AG08395 (cell line): ENCODE measurements at regions not wholly inside any gene's neighbourhood (a gene's known extent, or its start where the extent isn't known, plus 50 kb on each side); places are given as distances from the start of the nearest gene placed in this dataset.

Experiments used
- DNase-seq: peaks from one replicate; pipeline ENCODE4 v3.0.0; 2012; ENCODE audit warnings: mixed read lengths, low spot score

- no peak for DNase-seq
These were observed 52.5 kb upstream of the BMPER start for GRCh38 chr7:33852838-33853237.

GRCh38 chr7:33853361-33854062 is 51.8 kb upstream of the BMPER start:
- peak; percentile 82 for DNase-seq

- peak; percentile 76 for DNase-seq
These were observed 51.2 kb upstream of the BMPER start for GRCh38 chr7:33854178-33854577.

- peak; percentile 70 for DNase-seq
These were observed 50.5 kb upstream of the BMPER start for GRCh38 chr7:33854801-33855350.
